ENCODE measurements at regions not wholly inside any gene's neighbourhood (a gene's known extent, or its start where the extent isn't known, plus 50 kb on each side); places are given as distances from the start of the nearest gene placed in this dataset.

DNA sequence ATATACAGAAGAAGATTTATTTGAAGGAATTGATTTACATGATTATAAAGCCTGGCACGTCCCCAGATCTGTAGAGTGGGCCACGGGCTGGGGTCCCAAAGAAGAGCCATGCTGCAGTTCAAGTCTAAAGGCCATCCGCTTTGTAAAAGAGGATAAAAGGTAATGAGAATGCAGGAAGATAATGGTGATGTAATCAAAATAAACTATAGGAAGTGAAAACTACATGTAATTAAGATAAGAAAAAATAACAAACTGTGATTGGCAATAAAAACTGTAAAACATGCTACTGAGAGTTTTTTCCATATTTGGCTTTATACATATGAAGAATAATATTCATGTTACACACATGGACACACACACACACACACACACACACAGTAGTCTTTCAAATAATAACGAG, 59.0 kb upstream of the TMEFF2 start:
- DNase-seq = no peak

DNA sequence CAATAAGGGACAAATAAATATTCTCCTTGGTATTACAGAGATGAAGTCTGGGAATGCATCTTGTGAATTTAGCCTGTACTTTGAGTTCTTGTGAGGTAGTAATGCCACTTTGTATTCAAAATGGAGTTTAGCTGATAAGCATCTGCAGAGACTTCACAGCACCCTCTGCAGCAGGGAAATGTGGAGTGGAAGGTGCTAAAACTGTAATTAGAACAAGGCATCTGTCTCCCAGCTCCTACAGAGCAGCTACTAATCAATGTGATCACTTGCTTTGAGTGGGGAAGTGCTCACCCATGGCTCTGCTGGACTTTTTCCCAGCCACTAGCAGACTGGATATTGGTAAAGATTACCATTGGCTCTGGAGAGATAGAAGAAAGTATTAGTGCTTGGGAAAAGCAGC, 56.2 kb upstream of the TMEFF2 start:
- no peak for DNase-seq

DNA sequence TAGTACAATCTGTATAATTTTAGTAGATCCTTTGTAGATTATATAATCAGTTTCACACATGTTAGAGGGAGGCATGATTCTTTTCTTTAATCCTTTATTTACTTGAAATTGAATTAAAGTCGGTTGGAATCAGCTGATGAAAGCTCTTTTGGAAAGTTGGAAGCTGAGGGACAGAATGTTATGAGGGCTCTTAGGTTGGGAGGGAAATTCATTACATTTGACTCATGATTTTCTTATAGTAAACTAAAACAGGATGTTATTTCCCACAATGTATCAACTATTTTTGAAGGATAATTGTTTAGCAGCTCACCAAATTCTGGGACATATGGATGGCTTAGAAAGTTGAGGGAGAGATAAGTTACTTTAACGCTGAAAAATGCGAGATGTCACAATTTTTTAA, 52.7 kb upstream of the TMEFF2 start:
- no peak for DNase-seq

DNA sequence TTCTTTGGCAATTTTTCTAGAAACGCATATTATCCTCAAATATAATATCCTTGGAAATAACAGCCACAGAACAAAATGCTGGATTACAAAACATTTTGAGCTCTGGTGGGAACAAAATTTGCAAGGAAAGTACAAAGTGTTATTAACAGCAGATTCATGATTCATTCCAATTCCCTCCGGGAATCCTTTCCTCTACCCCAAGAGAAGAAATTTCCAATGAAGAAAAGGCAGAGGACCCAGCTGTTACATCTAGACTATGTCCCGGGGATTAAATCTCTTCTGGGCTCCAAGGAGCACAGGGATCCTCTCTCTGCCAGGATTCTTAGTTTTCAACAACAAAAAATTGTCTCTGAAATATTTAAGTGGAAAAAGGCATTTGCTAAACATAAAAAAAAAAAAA, 51.6 kb upstream of the TMEFF2 start:
- DNase-seq = no peak

DNA sequence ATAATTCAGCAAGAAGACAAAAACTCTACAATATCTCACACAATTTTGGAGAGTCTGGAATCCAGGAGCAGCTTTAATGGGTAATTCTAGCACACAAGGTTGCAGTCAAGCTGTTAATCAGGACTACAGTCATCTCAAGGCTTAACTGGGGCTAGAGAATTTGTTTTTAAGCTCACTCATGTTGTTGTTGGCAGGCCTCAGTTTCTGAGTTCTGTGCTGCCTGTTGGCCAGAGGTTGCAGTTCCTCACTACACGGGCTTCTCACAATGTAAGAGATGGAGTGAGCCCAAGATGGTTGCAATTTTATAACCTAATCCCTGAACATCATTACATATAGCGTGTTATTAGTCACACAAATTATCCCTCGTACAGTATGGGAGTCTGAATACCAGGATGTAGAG, 50.6 kb upstream of the TMEFF2 start:
- DNase-seq = no peak
